GM21786 (cell line): ENCODE measurements at regions not wholly inside any gene's neighbourhood (a gene's known extent, or its start where the extent isn't known, plus 50 kb on each side); places are given as distances from the start of the nearest gene placed in this dataset.

ENCODE experiments used
- ATAC-seq: cut with Tn5 transposase; IDR thresholded peaks from one replicate; pipeline ENCODE4 v1.9.1; 2021; ENCODE audit not compliant: unreplicated experiment

GRCh38 chr2:120849278-120849677, 113.6 kb downstream of the GLI2 start:
- ATAC-seq, result no peak

DNA sequence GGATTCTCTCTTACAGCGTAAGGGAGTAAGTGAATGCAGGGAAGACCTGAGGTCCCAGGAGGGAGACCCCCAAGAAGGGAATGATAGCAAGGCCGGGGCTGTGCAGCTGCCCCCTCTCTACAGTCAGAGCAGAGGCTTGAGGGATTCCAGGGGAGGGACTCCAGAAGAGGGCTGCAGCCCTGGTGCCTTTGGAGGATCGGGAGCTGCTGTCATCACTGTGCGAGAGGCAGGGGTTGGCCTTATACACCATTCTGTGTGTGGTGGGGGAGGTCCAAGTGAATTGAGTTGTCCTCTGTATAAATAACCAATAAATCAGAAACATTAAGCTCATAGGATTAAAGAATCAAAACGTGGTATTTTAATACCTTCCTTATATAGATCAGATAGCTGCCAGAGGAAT, 114.9 kb downstream of the GLI2 start:
- no peak for ATAC-seq

DNA sequence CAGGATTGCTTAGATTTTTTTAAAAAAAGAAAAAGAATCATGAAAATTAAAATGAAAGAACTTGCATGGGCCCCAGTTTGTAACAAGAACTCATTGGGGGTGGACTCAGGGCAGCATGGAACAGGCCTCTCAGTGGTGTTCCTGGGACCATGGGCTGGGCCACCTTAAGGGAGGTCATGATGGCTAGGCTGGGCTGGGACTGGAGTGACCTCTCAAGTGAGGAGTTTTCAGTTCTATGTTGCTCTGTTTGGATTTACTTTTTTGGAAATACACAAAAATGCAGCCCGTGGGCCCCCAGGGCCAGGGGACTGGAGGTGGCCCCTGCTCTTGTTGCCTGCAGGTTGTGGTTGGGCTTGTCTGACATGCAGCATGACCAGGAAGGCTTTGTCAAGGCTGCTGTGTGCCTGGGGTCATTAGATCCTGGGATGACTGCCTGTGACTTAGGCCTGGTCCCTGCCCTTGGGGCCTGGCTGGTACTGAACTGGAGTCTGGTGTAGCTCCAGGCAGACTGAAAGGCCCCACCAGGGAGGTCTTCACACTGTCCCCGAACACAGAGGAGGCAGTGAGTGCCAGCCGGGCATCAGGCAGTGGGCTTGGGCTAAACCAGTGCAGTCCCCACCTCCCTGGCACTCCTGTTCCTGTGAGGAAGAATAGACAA, 115.6 kb downstream of the GLI2 start:
- ATAC-seq, result no peak

GRCh38 chr2:120852200-120852815, 116.6 kb downstream of the GLI2 start:
- no peak for ATAC-seq

GRCh38 chr2:120853306-120854013, 117.8 kb downstream of the GLI2 start:
- ATAC-seq, result no peak

GRCh38 chr2:120854014-120854620, 118.4 kb downstream of the GLI2 start:
- no peak for ATAC-seq

DNA sequence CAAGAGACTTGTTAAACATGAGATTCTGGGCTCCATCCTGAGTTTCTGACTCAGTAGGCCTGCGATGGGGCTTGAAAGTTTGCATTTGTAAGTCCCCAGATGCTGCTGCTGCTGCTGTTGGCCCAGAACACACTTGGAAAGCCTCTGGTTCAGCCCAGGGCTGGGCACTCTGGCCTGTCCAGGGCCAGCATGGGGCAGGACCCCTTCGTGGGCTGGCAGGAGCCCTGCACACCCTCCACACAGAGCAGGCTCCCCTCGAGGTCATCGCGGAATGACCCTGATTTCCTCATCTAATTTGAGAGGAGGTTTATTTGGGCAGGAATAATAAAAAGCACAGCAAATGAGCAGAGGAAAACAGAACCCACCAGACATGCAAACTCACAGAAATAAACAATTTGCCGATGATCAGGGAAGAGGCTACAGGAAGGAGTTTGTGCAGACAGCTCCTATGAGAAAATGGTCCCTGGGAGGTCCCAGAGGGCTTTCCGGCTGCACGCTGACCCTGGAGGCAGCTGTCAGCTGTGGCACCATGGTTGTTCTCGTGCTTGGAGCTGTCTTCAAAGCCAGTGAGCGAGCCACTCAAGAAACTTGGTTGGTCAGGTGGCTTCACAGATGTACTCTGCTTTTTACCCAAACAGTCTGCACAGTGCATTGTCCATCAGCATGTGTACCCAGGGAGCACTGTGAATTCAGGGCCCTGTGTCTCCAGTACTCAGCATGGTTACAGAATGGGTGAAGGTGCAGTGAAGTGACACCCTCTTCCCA, 119.3 kb downstream of the GLI2 start:
- ATAC-seq, result no peak

DNA sequence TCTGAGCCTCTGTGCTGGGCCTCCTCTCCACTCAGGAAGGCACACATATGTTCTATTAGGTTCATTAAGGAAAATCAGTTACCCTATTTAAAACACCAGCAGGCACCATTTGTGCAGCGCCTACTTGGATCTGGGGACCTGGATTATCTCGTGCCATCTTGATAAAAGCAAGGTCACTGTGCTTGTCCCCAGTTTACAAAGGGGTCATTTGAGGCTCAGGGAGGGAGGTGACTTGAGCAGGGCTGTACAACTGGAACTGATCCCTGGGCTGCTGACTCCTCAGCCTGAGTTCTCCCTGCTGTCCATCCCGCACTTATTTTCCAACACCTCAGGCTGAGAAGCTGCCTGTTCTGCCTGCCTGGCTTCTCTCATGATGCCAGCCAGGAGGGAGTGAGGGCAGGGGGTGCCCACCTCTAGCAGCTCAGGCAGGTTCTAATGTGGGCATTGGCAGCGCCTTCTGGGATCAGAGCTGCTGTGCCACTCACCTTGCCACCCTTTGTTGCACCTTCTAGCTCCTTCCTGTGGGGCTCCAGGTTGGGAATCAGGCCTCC, 120.3 kb downstream of the GLI2 start:
- ATAC-seq, result no peak

- ATAC-seq, result no peak
These were observed 120.8 kb downstream of the GLI2 start for GRCh38 chr2:120856421-120856862.

DNA sequence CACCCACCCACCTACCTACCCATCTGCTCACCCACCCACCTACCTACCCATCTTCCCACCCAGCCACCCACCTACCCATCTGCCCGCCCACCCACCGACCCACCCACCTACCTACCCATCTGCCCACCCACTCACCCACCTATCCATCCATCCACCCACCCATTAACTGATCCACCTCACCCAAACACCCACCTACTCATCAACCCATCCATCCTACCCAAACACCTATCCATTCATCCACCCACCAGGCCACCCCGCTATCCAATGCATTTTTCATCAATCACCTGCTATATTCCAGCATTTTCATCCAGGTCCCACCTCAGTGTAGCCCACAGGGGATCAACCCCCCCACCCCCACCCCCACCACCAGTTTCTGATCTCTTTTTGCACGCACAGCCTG, 121.8 kb downstream of the GLI2 start:
- no peak for ATAC-seq

- ATAC-seq, result no peak
These were observed 122.3 kb downstream of the GLI2 start for GRCh38 chr2:120857931-120858330.

DNA sequence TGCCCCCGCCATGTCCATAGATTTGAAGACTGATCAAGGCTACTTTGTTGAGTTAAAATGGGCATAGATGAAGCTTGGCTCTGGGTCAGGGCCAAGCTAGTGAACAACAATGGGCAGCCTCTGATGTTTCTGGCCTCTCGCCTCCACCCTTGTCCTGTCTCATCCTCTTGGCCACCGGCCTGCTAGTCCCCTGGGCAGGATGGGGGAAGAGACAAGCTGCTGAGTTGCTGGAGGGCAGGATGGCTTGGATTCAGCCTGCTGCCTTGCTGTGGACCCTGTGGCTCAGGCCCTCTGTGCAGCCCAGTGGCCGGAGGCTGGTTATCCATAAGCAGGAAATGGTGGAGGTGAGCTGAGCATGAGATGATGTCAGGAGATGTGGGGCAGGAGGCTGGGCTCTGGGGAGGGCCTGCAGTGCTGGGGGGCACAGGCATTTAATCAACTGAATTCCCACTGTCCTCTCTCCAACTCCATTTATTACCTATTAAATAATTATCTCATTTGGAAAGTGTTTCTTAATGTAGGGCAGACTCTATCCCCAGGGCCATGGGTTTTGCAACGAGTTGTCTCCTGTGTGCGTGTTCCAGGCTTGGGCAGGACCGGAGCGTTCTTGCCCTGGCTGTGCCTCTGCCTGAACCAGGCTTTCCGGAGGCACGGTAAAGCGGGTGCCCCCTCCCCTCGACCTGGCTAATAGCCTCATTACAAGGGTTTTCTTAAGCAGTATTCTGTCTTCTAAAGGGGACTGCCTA, 122.9 kb downstream of the GLI2 start:
- no peak for ATAC-seq

- ATAC-seq, result no peak
These were observed 123.5 kb downstream of the GLI2 start for GRCh38 chr2:120859128-120859527.

GRCh38 chr2:120859814-120860578, 124.3 kb downstream of the GLI2 start:
- no peak for ATAC-seq

DNA sequence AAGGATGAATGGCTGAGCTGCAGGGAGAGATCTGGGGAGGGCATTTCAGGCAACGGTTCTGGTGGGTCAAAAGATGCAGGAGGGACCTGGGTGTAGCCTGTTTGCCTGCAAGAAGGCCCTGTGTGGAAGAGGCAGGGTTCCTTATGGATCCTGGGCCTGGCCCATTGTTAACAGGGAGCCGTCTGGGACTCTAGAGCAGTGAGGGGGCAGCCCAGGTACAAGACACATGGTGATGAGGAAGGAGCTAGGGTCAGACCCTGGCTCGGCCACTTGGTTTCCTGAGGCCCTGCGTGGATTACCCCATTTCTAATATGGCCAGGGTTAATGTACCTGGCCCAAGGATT, 124.9 kb downstream of the GLI2 start:
- no peak for ATAC-seq

- ATAC-seq, result no peak
These were observed 125.5 kb downstream of the GLI2 start for GRCh38 chr2:120861191-120861575.

GRCh38 chr2:120861576-120862191, 126.0 kb downstream of the GLI2 start:
- ATAC-seq, result no peak

GRCh38 chr2:120862201-120863060, 126.8 kb downstream of the GLI2 start:
- no peak for ATAC-seq
